IMR-90 (cell line): ENCODE measurements at regions not wholly inside any gene's neighbourhood (a gene's known extent, or its start where the extent isn't known, plus 50 kb on each side); places are given as distances from the start of the nearest gene placed in this dataset.

Experiments used
- CEBPB ChIP-seq: IDR thresholded peaks from 2 replicates; pipeline ENCODE4 v1.6.1; 2012; ENCODE audit warnings: low read depth, low read length, improper control_type of control experiment
- CHD1 ChIP-seq: IDR thresholded peaks from 2 replicates; pipeline ENCODE4 v1.6.1; 2012; ENCODE audit warnings: low read depth, low read length, improper control_type of control experiment
- FOS ChIP-seq: fragments of 150-350 bp; IDR thresholded peaks from 2 replicates; pipeline ENCODE4 v1.6.1; 2016; ENCODE audit warnings: low read depth, low read length
- MAZ ChIP-seq: IDR thresholded peaks from 2 replicates; pipeline ENCODE4 v1.6.1; 2012; ENCODE audit warnings: low read depth, mild to moderate bottlenecking, low read length, improper control_type of control experiment, moderate library complexity, borderline replicate concordance
- MXI1 ChIP-seq: IDR thresholded peaks from 2 replicates; pipeline ENCODE4 v1.6.1; 2012; ENCODE audit warnings: low read depth, mild to moderate bottlenecking, low read length, moderate library complexity, borderline replicate concordance
- POLR2A ChIP-seq: IDR thresholded peaks from 2 replicates; pipeline ENCODE4 v1.6.1; 2012; ENCODE audit warnings: mild to moderate bottlenecking, low read depth, low read length
- RAD21 ChIP-seq: IDR thresholded peaks from 2 replicates; pipeline ENCODE4 v1.6.1; 2012; ENCODE audit warnings: low read length, improper control_type of control experiment
- RCOR1 ChIP-seq: IDR thresholded peaks from 2 replicates; pipeline ENCODE4 v1.6.1; 2012; ENCODE audit warnings: mild to moderate bottlenecking, low read length, improper control_type of control experiment; ENCODE audit not compliant: insufficient replicate concordance
- RFX5 ChIP-seq: IDR thresholded peaks from 2 replicates; pipeline ENCODE4 v1.8.0; 2012; ENCODE audit warnings: low read depth, mild to moderate bottlenecking, low read length, moderate library complexity
- SMC3 ChIP-seq: fragments of 150-350 bp; IDR thresholded peaks from 2 replicates; pipeline ENCODE4 v1.6.1; 2016; ENCODE audit warnings: low read depth, mild to moderate bottlenecking, antibody characterized with exemption, low read length, moderate library complexity
- TF ChIP-seq, protein P1 (sequence below): conservative IDR thresholded peaks from 2 replicates; pipeline ENCODE4 v1.5.1; 2012; ENCODE audit warnings: mild to moderate bottlenecking, low read depth, low read length, improper control_type of control experiment
- TF ChIP-seq, protein P2 (sequence below): fragments of 150-350 bp; IDR thresholded peaks from 2 replicates; pipeline ENCODE4 v1.6.1; 2017; ENCODE audit warnings: mild to moderate bottlenecking, antibody characterized with exemption, low read length, low read depth
- TF ChIP-seq, protein P3 (sequence below): fragments of 150-350 bp; IDR thresholded peaks from 2 replicates; pipeline ENCODE4 v1.6.1; 2016; ENCODE audit warnings: low read depth, mild to moderate bottlenecking, low read length, moderate library complexity, borderline replicate concordance

DNA sequence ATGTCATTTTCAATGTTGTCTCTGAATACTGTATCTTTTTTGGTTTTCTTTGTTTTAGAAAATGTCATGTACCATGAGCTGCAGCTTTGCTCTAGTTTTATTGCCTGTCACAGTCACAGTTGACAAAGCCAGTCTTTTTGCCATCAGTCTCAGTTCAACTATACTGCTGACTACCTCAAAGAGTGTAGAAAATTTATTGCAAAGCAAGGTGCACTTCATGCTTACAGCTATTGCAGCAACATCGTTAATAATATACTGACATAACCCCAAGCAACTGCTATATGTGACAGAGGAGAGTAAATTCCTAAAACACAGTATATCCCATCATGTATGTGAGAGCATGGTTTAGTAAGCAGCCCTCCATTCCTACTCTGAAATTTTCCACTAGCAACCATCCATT lies 2022.3 kb downstream of the ARAP2 start:
- TF ChIP-seq, protein P1, sequence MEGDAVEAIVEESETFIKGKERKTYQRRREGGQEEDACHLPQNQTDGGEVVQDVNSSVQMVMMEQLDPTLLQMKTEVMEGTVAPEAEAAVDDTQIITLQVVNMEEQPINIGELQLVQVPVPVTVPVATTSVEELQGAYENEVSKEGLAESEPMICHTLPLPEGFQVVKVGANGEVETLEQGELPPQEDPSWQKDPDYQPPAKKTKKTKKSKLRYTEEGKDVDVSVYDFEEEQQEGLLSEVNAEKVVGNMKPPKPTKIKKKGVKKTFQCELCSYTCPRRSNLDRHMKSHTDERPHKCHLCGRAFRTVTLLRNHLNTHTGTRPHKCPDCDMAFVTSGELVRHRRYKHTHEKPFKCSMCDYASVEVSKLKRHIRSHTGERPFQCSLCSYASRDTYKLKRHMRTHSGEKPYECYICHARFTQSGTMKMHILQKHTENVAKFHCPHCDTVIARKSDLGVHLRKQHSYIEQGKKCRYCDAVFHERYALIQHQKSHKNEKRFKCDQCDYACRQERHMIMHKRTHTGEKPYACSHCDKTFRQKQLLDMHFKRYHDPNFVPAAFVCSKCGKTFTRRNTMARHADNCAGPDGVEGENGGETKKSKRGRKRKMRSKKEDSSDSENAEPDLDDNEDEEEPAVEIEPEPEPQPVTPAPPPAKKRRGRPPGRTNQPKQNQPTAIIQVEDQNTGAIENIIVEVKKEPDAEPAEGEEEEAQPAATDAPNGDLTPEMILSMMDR = no peak
- TF ChIP-seq POLR2A = no peak
- no peak for TF ChIP-seq RAD21
- no peak for TF ChIP-seq MAZ
- TF ChIP-seq, protein P2, sequence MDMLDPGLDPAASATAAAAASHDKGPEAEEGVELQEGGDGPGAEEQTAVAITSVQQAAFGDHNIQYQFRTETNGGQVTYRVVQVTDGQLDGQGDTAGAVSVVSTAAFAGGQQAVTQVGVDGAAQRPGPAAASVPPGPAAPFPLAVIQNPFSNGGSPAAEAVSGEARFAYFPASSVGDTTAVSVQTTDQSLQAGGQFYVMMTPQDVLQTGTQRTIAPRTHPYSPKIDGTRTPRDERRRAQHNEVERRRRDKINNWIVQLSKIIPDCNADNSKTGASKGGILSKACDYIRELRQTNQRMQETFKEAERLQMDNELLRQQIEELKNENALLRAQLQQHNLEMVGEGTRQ = no peak
- TF ChIP-seq, protein P3, sequence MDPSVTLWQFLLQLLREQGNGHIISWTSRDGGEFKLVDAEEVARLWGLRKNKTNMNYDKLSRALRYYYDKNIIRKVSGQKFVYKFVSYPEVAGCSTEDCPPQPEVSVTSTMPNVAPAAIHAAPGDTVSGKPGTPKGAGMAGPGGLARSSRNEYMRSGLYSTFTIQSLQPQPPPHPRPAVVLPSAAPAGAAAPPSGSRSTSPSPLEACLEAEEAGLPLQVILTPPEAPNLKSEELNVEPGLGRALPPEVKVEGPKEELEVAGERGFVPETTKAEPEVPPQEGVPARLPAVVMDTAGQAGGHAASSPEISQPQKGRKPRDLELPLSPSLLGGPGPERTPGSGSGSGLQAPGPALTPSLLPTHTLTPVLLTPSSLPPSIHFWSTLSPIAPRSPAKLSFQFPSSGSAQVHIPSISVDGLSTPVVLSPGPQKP = no peak
- TF ChIP-seq RFX5 = no peak
- TF ChIP-seq SMC3 = no peak
- no peak for TF ChIP-seq FOS
- TF ChIP-seq MXI1 = no peak
- no peak for TF ChIP-seq CHD1
- TF ChIP-seq RCOR1 = no peak
- TF ChIP-seq CEBPB = no peak
